Esophagus mucosa (tissue), 1 donor: ENCODE measurements at regions not wholly inside any gene's neighbourhood (a gene's known extent, or its start where the extent isn't known, plus 50 kb on each side); places are given as distances from the start of the nearest gene placed in this dataset.
A peak's percentile ranks its signal among the peaks of the same experiment; 100 is the strongest.

Source experiments
- ATAC-seq: fragments of 200-7000 bp; cut with Tn5 transposase; one replicate; pipeline ENCODE4 v1.9.1; 2020
- donor health status: DM: yes; HTN: yes; CAD: no.

DNA sequence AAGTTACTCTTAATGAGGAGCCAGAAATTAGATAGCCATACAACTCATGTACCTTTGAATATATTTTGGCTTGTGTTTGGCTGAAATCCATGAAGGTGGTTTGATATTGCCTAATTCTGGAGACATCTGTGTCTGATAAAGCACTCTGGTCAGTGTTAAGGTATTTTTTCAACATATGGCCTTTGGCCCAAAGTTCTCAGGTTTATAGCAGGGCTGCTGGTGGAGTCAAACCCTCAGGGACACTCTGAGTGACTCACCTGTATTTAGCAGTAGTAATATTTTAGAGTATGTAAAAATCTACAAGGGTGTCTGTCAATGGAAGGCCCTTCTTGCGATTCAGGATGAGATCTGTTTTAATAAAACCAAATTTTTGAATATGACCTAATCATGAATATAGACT, 666.5 kb downstream of the SLC4A3 start:
- no peak for ATAC-seq

DNA sequence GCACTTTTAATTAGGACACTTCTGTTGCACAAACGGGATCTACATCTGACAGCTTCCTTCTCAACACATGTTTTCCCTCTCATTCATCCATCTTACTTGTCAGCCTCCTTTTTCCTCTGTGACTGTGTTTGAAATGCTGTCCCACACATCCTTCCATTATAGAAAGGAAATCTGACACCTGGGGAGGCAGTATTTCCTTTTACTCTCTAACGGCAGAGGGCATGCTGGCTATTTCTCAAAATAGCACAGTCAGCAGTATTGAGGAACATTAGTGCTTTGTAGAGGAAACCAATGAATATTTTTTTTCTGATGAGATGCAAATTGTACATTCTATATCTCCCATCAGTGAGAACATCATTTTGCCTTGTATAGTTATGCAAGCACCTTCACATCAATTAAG, 668.7 kb downstream of the SLC4A3 start:
- no peak for ATAC-seq

DNA sequence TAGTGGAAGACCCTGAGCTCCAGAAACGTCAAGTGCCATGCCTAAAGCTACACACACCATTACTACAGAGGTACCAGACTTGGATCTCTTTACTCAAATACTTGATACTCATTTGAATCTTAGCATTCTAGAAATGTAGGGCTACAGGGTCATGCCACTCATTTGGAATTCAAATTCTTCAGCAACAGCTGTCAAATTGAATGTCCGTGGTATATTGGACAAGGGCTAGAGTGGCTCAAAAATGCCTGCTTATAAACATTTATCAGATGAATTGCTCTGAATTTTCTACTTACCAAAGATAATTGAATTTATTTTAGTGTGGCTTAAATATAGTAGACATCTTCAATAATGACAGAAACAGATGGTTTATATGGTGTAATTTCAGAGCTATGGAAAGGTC, 669.7 kb downstream of the SLC4A3 start:
- no peak for ATAC-seq

DNA sequence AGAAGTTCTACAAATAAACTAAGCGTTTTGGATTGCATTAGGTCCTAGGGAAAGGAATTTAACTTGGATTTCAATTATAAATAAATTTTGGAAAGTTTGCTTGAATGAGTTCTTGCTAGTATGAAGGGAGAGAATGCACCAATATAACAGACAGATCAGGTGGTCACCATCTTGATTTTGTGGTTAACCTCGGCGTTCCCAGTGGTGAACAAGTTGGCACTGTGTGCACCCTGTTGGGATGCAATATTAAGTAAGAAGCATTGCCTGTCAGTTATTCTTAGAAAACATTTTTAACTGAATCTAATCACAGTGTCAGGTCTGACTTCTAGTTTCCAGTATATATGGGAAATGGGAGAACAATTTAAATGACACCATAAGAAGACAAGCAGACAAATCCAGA, 673.4 kb downstream of the SLC4A3 start:
- no peak for ATAC-seq

GRCh38 chr2:220302756-220303155, 675.3 kb downstream of the SLC4A3 start:
- ATAC-seq: no peak

GRCh38 chr2:220309215-220309614, 681.8 kb downstream of the SLC4A3 start:
- ATAC-seq: no peak

DNA sequence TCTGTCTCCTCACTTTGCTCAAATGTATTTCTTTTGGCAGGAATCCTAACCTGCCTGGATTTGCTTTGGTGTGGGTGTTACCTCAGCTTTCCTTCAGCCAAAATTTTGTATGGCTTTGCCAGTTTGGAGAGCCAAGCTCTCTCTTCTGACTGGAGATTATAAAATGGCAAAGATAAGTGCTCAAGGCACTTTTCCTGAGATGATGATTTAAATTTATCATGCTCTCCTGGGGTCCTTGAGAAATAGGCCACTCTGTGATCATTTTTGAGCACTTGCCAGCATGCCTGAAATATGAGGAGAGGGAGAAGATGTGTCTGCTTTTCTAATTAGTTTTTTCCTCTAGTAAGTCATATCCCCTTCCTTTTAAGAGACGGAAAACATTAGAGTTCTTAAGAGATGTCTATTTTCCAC, 683.0 kb downstream of the SLC4A3 start:
- ATAC-seq: no peak

GRCh38 chr2:220315098-220315823, 687.8 kb downstream of the SLC4A3 start:
- ATAC-seq: no peak

GRCh38 chr2:220318037-220318436, 690.6 kb downstream of the SLC4A3 start:
- ATAC-seq: no peak

GRCh38 chr2:220318508-220318907, 691.1 kb downstream of the SLC4A3 start:
- no peak for ATAC-seq

DNA sequence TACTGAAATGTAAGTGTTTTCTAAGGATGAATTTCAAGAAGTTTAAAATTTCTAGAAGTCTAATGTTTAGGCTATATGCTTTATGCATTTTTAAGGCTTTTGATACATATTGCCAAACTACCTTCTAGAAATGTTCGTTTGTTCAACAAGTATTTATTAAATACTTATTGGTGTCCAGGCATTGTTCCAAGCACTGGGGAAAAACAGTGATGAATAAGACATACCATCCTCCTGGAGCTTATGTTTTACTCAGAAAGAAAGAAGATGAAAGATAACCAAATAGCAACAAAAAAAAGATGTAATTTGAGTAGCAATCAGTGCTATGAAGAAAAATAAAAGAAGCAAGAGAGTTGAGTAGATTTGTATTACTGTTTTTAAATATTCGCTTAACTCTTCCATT, 692.9 kb downstream of the SLC4A3 start:
- no peak for ATAC-seq

DNA sequence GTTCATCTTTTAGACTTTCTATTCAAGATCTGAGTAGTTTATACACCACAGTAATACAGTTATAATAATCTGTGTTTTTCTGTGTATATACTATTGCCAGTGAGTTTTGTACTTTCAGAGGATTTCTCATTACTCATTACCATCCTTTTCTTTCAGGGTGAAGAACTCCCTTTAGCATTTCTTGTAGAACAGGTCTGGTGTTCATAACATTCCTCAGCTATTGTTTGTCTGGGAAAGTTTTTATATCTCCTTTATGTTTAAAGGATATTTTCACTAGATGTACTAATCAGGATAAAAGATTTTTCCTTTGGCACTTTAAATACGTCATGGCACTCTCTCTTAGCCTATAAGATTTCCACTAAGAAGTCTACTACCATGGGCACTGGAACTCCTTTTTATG, 705.5 kb downstream of the SLC4A3 start:
- peak; percentile 73 for ATAC-seq

DNA sequence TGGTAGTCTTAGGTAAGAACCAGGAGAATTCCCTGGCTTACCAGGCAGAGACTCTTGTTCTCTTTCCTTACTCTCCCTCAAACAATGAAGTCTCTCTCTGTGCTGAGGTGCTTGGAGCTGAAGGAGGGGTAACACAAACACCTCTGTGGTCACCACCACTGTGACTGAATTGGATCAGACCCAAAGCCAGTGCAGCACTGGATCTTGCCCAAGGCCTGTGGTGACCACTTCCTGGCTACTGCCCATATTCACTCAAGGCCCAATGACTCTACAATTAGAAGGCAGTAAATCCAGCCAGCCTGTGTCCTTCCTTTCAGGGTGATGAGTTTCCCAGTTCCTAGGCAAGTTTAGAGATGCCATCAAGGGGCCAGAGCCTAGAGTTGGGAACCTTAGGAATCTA, 706.8 kb downstream of the SLC4A3 start:
- ATAC-seq: peak; percentile 31

GRCh38 chr2:220334871-220335590, 707.6 kb downstream of the SLC4A3 start:
- ATAC-seq: no peak

DNA sequence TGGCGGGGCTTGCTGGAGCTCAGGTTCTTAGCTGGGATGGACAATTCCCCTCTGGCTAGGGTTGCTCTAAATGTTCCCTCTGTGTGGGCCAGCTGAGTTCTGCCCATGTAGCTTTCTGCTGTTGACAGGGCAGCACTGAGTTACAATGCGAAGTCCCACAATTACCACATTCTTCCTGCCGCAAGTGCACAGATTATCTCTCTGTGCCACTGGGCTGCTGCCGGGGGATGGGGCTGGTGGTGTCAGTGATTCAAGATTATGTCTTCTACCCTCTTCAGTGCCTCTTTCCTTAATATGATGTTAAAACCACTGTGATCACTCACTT, 708.1 kb downstream of the SLC4A3 start:
- no peak for ATAC-seq

DNA sequence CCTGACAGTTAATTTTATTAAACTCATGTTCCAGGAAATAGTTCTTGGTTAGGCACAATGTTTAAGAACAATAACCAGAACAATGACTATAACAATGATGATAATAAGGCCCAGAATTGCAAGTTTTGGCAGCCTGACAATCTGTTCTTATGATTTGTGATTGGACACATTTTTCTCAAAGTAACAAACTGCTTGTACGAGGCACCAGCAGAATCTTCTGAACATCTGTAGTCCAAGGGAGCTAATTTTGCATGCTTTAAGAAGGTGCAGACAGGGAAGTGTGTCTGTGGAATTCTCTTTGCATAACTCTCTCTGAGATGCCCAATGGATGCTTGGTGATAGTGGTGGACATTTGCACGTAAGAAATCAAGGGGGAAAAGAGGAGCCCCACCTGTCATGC, 709.3 kb downstream of the SLC4A3 start:
- ATAC-seq: no peak

- ATAC-seq: no peak
These were observed 710.4 kb downstream of the SLC4A3 start for GRCh38 chr2:220337611-220338440.

- ATAC-seq: peak; percentile 73
These were observed 713.6 kb downstream of the SLC4A3 start for GRCh38 chr2:220341014-220341413.

DNA sequence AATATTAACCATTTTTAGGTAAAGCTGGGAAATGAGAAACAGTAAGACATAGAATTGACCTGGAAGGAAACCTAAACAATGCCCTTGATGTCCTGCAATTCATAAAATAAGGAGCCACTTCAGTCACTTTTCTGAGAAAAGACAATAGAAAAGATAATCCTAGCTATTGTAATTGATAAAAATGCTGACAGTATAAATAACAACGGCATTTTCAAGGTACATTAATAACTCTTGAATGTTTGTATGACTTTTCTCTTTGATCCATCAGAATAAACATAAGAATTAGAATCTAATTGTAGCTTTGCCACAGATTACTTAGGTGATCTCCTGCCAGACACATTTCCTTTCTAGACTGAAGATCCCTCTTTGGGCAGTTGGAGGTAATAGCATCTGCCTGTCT, 719.5 kb downstream of the SLC4A3 start:
- ATAC-seq: no peak

- no peak for ATAC-seq
These were observed 720.2 kb downstream of the SLC4A3 start for GRCh38 chr2:220347626-220348025.

GRCh38 chr2:220348206-220348605, 720.8 kb downstream of the SLC4A3 start:
- ATAC-seq: no peak

GRCh38 chr2:220353897-220354296, 726.5 kb downstream of the SLC4A3 start:
- peak; percentile 78 for ATAC-seq

DNA sequence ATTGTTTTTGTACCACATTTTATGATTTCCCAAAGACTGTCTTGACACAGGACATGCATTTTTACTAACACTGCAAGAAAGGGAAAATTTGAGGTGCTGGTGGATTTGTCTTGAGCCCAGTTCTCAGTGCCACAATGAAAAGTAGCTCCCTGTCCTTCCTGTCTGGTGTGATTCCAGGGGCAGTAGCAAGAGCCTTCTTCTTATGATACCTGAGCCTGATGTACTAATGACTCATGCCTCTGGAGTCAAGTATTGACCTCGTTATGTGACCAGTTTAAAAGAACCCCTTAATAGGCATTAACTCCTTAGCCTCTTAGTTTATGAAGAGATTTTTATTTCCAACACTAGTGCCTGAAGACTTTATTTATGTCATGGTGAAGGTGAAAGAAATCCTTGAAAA, 728.6 kb downstream of the SLC4A3 start:
- peak; percentile 65 for ATAC-seq

- peak; percentile 94 for ATAC-seq
These were observed 737.6 kb downstream of the SLC4A3 start for GRCh38 chr2:220365023-220365422.
